ENCODE measurements at regions not wholly inside any gene's neighbourhood (a gene's known extent, or its start where the extent isn't known, plus 50 kb on each side); places are given as distances from the start of the nearest gene placed in this dataset.

DNA sequence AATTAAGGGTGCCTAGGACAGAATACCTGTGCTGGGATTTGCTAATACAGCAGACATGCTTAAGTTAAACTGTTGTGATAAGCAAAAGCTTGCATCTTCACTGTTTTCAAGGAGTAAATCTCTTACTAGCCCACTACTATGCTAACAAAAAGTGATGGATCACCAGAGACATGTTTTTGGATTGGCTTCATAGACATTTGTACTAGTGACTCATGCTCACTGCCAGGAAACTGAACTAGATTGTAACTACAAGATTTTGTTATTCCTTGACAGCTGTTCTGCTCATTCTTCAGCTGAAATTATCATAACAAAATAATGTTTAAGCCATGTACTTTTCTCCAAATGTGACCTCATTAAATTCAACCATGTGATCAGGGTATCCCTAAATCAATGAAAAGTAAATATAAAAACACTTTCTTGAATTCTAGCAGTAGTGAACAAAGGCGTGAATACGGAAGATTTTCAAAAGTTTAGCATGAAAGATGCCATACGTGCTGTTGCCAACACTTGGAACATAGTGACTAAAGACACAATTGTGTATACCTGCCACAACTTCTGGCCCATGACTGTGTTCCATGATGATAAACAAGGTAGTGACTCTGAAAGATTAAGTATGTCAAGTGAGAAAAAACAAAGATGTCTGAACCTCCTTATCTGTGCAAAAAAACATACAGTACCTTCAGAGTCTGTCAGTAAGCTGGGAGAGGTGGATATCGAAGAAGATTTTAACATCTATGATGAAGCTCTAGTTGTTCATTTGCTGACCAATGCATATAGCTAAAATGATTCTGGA is 154.0 kb downstream of the BTC start:
- Histone ChIP-seq H3K27ac (replicated peaks) (no peak overlapping the region), H3K36me3 (no peaks in the 10 kb centered on the region), H3K9me3 (replicated peaks) (peaks cover 7% of the 10 kb centered on the region), H3K27me3 (ENCODE audit: low read depth) (no peaks in the 10 kb centered on the region), H3K4me1 (no peaks in the 10 kb centered on the region), H3K4me3 (no peak overlapping the region)
- TF ChIP-seq, protein P1, sequence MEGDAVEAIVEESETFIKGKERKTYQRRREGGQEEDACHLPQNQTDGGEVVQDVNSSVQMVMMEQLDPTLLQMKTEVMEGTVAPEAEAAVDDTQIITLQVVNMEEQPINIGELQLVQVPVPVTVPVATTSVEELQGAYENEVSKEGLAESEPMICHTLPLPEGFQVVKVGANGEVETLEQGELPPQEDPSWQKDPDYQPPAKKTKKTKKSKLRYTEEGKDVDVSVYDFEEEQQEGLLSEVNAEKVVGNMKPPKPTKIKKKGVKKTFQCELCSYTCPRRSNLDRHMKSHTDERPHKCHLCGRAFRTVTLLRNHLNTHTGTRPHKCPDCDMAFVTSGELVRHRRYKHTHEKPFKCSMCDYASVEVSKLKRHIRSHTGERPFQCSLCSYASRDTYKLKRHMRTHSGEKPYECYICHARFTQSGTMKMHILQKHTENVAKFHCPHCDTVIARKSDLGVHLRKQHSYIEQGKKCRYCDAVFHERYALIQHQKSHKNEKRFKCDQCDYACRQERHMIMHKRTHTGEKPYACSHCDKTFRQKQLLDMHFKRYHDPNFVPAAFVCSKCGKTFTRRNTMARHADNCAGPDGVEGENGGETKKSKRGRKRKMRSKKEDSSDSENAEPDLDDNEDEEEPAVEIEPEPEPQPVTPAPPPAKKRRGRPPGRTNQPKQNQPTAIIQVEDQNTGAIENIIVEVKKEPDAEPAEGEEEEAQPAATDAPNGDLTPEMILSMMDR (IDR thresholded peaks at IDR 0.05; ENCODE audit: borderline replicate concordance) = no peak
- intact Hi-C loops (cut with micrococcal nuclease) = no loop called here
- DNase-seq = no peak

- Histone ChIP-seq H3K4me3 (no peak overlapping the region), H3K27me3 (ENCODE audit: low read depth) (no peaks in the 10 kb centered on the region), H3K9me3 (replicated peaks) (peaks cover 8% of the 10 kb centered on the region), H3K27ac (replicated peaks) (no peak overlapping the region), H3K4me1 (no peaks in the 10 kb centered on the region), H3K36me3 (no peaks in the 10 kb centered on the region)
- TF ChIP-seq, protein P1 (IDR thresholded peaks at IDR 0.05; ENCODE audit: borderline replicate concordance) = no peak
- intact Hi-C loops (cut with micrococcal nuclease) = no loop called here
- no peak for DNase-seq
These were observed 152.3 kb downstream of the BTC start for GRCh38 chr4:74642006-74642405.

GRCh38 chr4:74649193-74649592 is 145.1 kb downstream of the BTC start:
- no peaks in the 10 kb centered on the region for H3K4me1 ChIP-seq
- intact Hi-C loops (cut with micrococcal nuclease) = no loop called here
- no peaks in the 10 kb centered on the region for H3K36me3 ChIP-seq
- peaks cover 8% of the 10 kb centered on the region for H3K9me3 ChIP-seq (replicated peaks)
- TF ChIP-seq, protein P1 (IDR thresholded peaks at IDR 0.05; ENCODE audit: borderline replicate concordance) = no peak
- no peaks in the 10 kb centered on the region for H3K27me3 ChIP-seq (ENCODE audit: low read depth)
- DNase-seq = no peak
- H3K27ac ChIP-seq (replicated peaks) = no peak overlapping the region
- no peak overlapping the region for H3K4me3 ChIP-seq

DNA sequence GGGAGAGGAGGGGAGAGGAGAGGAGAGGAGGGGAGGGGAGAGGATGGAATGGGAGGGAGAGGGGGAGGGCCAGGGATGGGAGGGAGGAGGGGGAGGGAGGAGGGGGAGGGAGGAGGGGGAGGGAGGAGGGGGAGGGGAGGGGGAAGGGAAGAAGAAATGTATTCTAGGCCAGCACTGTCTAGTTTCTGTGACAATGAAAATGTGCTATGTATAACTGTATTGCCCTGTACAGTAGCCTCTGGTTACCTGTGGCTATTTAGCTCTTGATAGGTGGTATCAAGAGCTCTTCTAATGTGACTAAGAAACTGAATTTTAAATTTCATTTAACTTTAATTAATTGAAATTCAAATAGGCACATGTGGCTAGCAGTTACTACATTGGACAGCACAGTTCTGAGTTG is 143.1 kb downstream of the BTC start:
- TF ChIP-seq, protein P1 (IDR thresholded peaks at IDR 0.05; ENCODE audit: borderline replicate concordance) = no peak
- Histone ChIP-seq H3K36me3 (no peaks in the 10 kb centered on the region), H3K9me3 (replicated peaks) (no peaks in the 10 kb centered on the region), H3K27me3 (ENCODE audit: low read depth) (no peaks in the 10 kb centered on the region), H3K4me1 (no peaks in the 10 kb centered on the region), H3K27ac (replicated peaks) (no peak overlapping the region), H3K4me3 (no peak overlapping the region)
- intact Hi-C loops (cut with micrococcal nuclease) = no loop called here
- no peak for DNase-seq

DNA sequence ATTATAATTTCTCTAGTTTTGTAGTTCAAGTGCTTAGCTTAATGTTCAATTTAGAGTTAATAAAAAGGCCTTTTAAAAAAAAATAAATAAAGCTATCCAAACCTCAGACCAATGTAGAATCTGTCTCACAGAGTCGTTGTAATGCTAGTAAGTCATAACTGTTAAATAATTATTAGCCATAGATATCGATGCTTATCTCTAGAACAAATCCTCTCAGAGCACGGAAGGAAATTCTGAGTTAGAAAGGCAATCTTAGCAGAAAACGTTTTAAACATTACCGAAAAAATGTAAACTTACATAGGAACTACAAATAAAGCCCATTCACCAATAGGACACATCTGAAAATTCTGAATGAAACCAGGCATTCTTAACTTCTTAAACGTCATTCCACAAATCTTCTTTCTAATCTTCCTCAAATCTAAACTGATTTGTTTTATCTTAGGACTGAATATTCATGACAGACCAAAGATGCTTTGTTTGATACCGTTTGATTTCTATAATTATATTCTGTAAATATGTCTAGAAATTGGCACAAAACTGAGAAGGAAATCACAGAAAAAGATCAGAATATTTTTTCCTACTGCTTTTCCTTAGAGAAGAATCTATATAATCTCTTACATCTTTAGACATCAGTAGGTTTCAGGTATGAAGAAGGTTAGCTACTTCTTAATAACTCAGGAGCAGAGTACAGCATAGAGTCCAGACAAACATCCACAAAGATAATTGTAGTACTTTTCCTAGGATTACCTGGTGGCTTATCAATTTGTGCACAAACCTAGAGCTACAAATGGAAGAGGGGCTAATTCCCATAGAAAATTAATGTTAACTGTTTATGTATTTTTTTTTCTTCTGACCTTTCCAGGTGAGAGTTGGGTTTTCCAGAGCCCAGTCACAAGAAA is 140.7 kb downstream of the BTC start:
- no peaks in the 10 kb centered on the region for H3K4me1 ChIP-seq
- no peak for DNase-seq
- intact Hi-C loops (cut with micrococcal nuclease) = no loop called here

More for the DNA sequence above, 140.7 kb downstream of the BTC start:
- H3K4me3 ChIP-seq = no peak overlapping the region
- H3K27me3 ChIP-seq (ENCODE audit: low read depth) = no peaks in the 10 kb centered on the region
- H3K9me3 ChIP-seq (replicated peaks) = no peaks in the 10 kb centered on the region
- TF ChIP-seq, protein P1 (IDR thresholded peaks at IDR 0.05; ENCODE audit: borderline replicate concordance) = no peak
- H3K36me3 ChIP-seq = no peaks in the 10 kb centered on the region
- no peak overlapping the region for H3K27ac ChIP-seq (replicated peaks)
